DOHH2 (cell line): ENCODE measurements at regions not wholly inside any gene's neighbourhood (a gene's known extent, or its start where the extent isn't known, plus 50 kb on each side); places are given as distances from the start of the nearest gene placed in this dataset.

Source experiments
- H3F3A ChIP-seq: fragments of 200-600 bp; sonication (generic), shearing (Covaris generic); 2 replicates; pipeline ENCODE4 v1.6.0; 2016; ENCODE audit warnings: antibody characterized with exemption, mild to moderate bottlenecking; ENCODE audit not compliant: control insufficient read depth, insufficient read depth
- H3K27ac ChIP-seq: fragments of 200-600 bp; sonication (generic); 2 replicates; pipeline ENCODE4 v1.5.1; 2014; ENCODE audit warnings: low read depth, mild to moderate bottlenecking, low read length, moderate library complexity
- H3K27me3 ChIP-seq: fragments of 200-600 bp; sonication (generic); 2 replicates; pipeline ENCODE4 v1.6.1; 2014; ENCODE audit warnings: mild to moderate bottlenecking, low read length, mixed read lengths; ENCODE audit not compliant: control insufficient read depth
- H3K36me3 ChIP-seq: fragments of 200-600 bp; sonication (generic); 2 replicates; pipeline ENCODE4 v1.6.1; 2014; ENCODE audit warnings: mild to moderate bottlenecking, low read length, moderate library complexity, mixed read lengths; ENCODE audit not compliant: control insufficient read depth
- H3K4me1 ChIP-seq: fragments of 200-600 bp; sonication (generic); 2 replicates; pipeline ENCODE4 v1.6.1; 2014; ENCODE audit warnings: mild to moderate bottlenecking, low read length, mixed read lengths; ENCODE audit not compliant: control insufficient read depth
- H3K4me2 ChIP-seq: fragments of 200-600 bp; sonication (generic); 2 replicates; pipeline ENCODE4 v1.6.0; 2014; ENCODE audit warnings: mild to moderate bottlenecking, low read length, moderate library complexity
- H3K4me3 ChIP-seq: fragments of 200-600 bp; sonication (generic); 2 replicates; pipeline ENCODE4 v1.5.1; 2014; ENCODE audit warnings: mild to moderate bottlenecking, low read length, mixed read lengths
- H3K79me2 ChIP-seq: fragments of 200-600 bp; sonication (generic); 2 replicates; pipeline ENCODE4 v1.6.1; 2014; ENCODE audit warnings: mild to moderate bottlenecking, low read length, mixed read lengths; ENCODE audit not compliant: control insufficient read depth
- H3K9me2 ChIP-seq: fragments of 200-600 bp; sonication (generic); replicated peaks from 2 replicates; pipeline ENCODE4 v1.6.1; 2014; ENCODE audit warnings: mild to moderate bottlenecking, low read length, mixed read lengths; ENCODE audit not compliant: control insufficient read depth
- H3K9me3 ChIP-seq: fragments of 200-600 bp; sonication (generic); 2 replicates; pipeline ENCODE4 v1.6.1; 2014; ENCODE audit warnings: antibody characterized with exemption, low read length, mixed read lengths; ENCODE audit not compliant: control insufficient read depth, insufficient read depth
- H4K20me1 ChIP-seq: fragments of 200-600 bp; sonication (generic); 2 replicates; pipeline ENCODE4 v1.6.0; 2014; ENCODE audit warnings: low read depth, mild to moderate bottlenecking, antibody characterized with exemption, low read length, moderate library complexity; ENCODE audit not compliant: control insufficient read depth, insufficient read depth
- CTCF ChIP-seq: fragments of 200-600 bp; sonication (generic); IDR thresholded peaks from one replicate; pipeline ENCODE4 v1.5.1; 2014; ENCODE audit warnings: antibody characterized with exemption, mild to moderate bottlenecking, low read depth, low read length; ENCODE audit not compliant: poor library complexity, severe bottlenecking
- EZH2phosphoT487 ChIP-seq: fragments of 200-600 bp; sonication (generic); IDR thresholded peaks from 2 replicates; pipeline ENCODE4 v1.6.1; 2017; ENCODE audit warnings: borderline replicate concordance, mild to moderate bottlenecking, antibody characterized with exemption, low read length, moderate library complexity, mixed read lengths

GRCh38 chrX:109939498-109939897, 63.4 kb upstream of the TMEM164 start:
- Histone ChIP-seq H3K36me3 (no peaks in the 10 kb centered on the region), H4K20me1 (no peaks in the 10 kb centered on the region), H3K27me3 (no peaks in the 10 kb centered on the region), H3K79me2 (no peaks in the 10 kb centered on the region), H3K4me3 (no peak overlapping the region), H3K9me3 (no peaks in the 10 kb centered on the region), H3K4me1 (no peaks in the 10 kb centered on the region), H3K27ac (no peak overlapping the region), H3F3A (no peaks in the 10 kb centered on the region), H3K4me2 (no peak overlapping the region), H3K9me2 (no peaks in the 10 kb centered on the region)
- TF ChIP-seq EZH2phosphoT487 (no peak), CTCF (no peak)

- H3K27me3 ChIP-seq: no peaks in the 10 kb centered on the region
- no peak overlapping the region for H3K4me2 ChIP-seq
- no peaks in the 10 kb centered on the region for H3F3A ChIP-seq
- H3K27ac ChIP-seq: no peak overlapping the region
- no peaks in the 10 kb centered on the region for H3K4me1 ChIP-seq
- H3K36me3 ChIP-seq: no peaks in the 10 kb centered on the region
- H4K20me1 ChIP-seq: no peaks in the 10 kb centered on the region
- H3K9me3 ChIP-seq: no peaks in the 10 kb centered on the region
- TF ChIP-seq CTCF: no peak
- TF ChIP-seq EZH2phosphoT487: no peak
- H3K4me3 ChIP-seq: no peak overlapping the region
- no peaks in the 10 kb centered on the region for H3K9me2 ChIP-seq
- no peaks in the 10 kb centered on the region for H3K79me2 ChIP-seq
Measured at GRCh38 chrX:109940411-109940810, 62.5 kb upstream of the TMEM164 start.

- no peaks in the 10 kb centered on the region for H3K36me3 ChIP-seq
- H3K27me3 ChIP-seq: no peaks in the 10 kb centered on the region
- H3K27ac ChIP-seq: no peak overlapping the region
- H3K79me2 ChIP-seq: no peaks in the 10 kb centered on the region
- no peak overlapping the region for H3K4me3 ChIP-seq
- no peaks in the 10 kb centered on the region for H3K9me2 ChIP-seq
- H3K4me1 ChIP-seq: no peaks in the 10 kb centered on the region
- TF ChIP-seq EZH2phosphoT487: no peak
- no peak for TF ChIP-seq CTCF
- H3K9me3 ChIP-seq: no peaks in the 10 kb centered on the region
- no peaks in the 10 kb centered on the region for H3F3A ChIP-seq
- no peaks in the 10 kb centered on the region for H4K20me1 ChIP-seq
- no peak overlapping the region for H3K4me2 ChIP-seq
Measured at GRCh38 chrX:109943092-109943739, 59.7 kb upstream of the TMEM164 start.

- no peaks in the 10 kb centered on the region for H3K27me3 ChIP-seq
- H3K9me3 ChIP-seq: no peaks in the 10 kb centered on the region
- H3K4me1 ChIP-seq: no peaks in the 10 kb centered on the region
- no peak overlapping the region for H3K4me2 ChIP-seq
- H3K27ac ChIP-seq: no peak overlapping the region
- H3K79me2 ChIP-seq: no peaks in the 10 kb centered on the region
- H3F3A ChIP-seq: no peaks in the 10 kb centered on the region
- no peaks in the 10 kb centered on the region for H3K9me2 ChIP-seq
- TF ChIP-seq CTCF: no peak
- TF ChIP-seq EZH2phosphoT487: no peak
- H3K36me3 ChIP-seq: no peaks in the 10 kb centered on the region
- H4K20me1 ChIP-seq: no peaks in the 10 kb centered on the region
- no peak overlapping the region for H3K4me3 ChIP-seq
Measured at GRCh38 chrX:109943740-109944092, 59.2 kb upstream of the TMEM164 start.
